Head of caudate nucleus (tissue), 42 donors: ENCODE measurements at regions not wholly inside any gene's neighbourhood (a gene's known extent, or its start where the extent isn't known, plus 50 kb on each side); places are given as distances from the start of the nearest gene placed in this dataset.
"Not testable (repeated sequence)": the region's sequence is repeated elsewhere in the genome, so short reads cannot be mapped to it uniquely, and the experiment has no call there.

Experiments
- DNase-seq, 42 donors: peaks; one replicate each; pipeline versions ENCODE4 v3.0.0 to v3.0.0-alpha.2; 2020 to 2021; ENCODE audit warnings: mixed read lengths in 7 of 42
- intact Hi-C: fragments of 100-400 bp; cut with DNase I; formaldehyde crosslinking; loops from one replicate; pipeline ENCODE4 v1.15.0; 2022

- no peak for DNase-seq
- intact Hi-C loops: no loop called here
Measured at GRCh38 chr1:159641221-159641620, 53.6 kb downstream of the APCS start.

- intact Hi-C loops: no loop called here
- DNase-seq: peak in 1 of 42 donors; percentile 1
Measured at GRCh38 chr1:159646687-159647086, 59.1 kb downstream of the APCS start.

GRCh38 chr1:159647616-159648015 is 60.0 kb downstream of the APCS start:
- intact Hi-C loops: no loop called here
- DNase-seq: no peak

GRCh38 chr1:159652506-159652905 is 61.9 kb downstream of the CRP start:
- intact Hi-C loops: no loop called here

GRCh38 chr1:159653201-159653600 is 61.2 kb downstream of the CRP start:
- DNase-seq: no peak
- intact Hi-C loops: no loop called here

More at GRCh38 chr1:159652506-159652905, 61.9 kb downstream of the CRP start:
- no peak for DNase-seq

GRCh38 chr1:159657477-159657876 is 56.9 kb downstream of the CRP start:
- DNase-seq, intact Hi-C loops: not testable (repeated sequence)
